ENCODE measurements at regions not wholly inside any gene's neighbourhood (a gene's known extent, or its start where the extent isn't known, plus 50 kb on each side); places are given as distances from the start of the nearest gene placed in this dataset.

DNA sequence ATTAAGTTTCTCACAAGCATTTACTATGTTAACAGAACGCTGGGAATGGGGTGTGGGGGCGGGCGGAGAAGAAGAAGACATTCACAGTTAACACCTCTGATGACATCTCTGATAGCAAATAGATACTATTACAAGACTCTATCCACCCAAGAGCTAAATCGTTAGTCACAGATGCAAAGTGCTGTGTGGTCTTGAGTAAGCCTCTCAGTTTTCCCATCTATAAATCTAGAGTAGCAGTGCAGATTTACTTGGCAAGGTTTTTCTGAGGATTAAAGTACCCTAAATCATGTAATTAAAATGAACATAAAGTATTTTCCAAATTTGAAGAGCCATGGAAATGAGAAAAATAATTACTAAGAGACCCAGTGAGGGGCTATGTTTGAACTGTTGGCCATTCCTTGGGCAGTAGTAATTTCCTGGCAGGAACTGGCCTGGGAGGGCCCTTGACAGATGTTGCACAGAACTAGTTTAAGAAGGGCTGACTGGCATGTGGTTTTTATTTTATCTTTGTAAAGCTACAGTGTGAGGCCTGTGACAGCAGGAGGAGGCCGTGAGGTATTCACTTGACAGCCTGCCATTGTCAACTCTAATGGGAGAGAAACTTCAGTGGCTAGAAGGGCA is 58.7 kb upstream of the APOBEC4 start (continued):
- TF ChIP-seq, protein P1, sequence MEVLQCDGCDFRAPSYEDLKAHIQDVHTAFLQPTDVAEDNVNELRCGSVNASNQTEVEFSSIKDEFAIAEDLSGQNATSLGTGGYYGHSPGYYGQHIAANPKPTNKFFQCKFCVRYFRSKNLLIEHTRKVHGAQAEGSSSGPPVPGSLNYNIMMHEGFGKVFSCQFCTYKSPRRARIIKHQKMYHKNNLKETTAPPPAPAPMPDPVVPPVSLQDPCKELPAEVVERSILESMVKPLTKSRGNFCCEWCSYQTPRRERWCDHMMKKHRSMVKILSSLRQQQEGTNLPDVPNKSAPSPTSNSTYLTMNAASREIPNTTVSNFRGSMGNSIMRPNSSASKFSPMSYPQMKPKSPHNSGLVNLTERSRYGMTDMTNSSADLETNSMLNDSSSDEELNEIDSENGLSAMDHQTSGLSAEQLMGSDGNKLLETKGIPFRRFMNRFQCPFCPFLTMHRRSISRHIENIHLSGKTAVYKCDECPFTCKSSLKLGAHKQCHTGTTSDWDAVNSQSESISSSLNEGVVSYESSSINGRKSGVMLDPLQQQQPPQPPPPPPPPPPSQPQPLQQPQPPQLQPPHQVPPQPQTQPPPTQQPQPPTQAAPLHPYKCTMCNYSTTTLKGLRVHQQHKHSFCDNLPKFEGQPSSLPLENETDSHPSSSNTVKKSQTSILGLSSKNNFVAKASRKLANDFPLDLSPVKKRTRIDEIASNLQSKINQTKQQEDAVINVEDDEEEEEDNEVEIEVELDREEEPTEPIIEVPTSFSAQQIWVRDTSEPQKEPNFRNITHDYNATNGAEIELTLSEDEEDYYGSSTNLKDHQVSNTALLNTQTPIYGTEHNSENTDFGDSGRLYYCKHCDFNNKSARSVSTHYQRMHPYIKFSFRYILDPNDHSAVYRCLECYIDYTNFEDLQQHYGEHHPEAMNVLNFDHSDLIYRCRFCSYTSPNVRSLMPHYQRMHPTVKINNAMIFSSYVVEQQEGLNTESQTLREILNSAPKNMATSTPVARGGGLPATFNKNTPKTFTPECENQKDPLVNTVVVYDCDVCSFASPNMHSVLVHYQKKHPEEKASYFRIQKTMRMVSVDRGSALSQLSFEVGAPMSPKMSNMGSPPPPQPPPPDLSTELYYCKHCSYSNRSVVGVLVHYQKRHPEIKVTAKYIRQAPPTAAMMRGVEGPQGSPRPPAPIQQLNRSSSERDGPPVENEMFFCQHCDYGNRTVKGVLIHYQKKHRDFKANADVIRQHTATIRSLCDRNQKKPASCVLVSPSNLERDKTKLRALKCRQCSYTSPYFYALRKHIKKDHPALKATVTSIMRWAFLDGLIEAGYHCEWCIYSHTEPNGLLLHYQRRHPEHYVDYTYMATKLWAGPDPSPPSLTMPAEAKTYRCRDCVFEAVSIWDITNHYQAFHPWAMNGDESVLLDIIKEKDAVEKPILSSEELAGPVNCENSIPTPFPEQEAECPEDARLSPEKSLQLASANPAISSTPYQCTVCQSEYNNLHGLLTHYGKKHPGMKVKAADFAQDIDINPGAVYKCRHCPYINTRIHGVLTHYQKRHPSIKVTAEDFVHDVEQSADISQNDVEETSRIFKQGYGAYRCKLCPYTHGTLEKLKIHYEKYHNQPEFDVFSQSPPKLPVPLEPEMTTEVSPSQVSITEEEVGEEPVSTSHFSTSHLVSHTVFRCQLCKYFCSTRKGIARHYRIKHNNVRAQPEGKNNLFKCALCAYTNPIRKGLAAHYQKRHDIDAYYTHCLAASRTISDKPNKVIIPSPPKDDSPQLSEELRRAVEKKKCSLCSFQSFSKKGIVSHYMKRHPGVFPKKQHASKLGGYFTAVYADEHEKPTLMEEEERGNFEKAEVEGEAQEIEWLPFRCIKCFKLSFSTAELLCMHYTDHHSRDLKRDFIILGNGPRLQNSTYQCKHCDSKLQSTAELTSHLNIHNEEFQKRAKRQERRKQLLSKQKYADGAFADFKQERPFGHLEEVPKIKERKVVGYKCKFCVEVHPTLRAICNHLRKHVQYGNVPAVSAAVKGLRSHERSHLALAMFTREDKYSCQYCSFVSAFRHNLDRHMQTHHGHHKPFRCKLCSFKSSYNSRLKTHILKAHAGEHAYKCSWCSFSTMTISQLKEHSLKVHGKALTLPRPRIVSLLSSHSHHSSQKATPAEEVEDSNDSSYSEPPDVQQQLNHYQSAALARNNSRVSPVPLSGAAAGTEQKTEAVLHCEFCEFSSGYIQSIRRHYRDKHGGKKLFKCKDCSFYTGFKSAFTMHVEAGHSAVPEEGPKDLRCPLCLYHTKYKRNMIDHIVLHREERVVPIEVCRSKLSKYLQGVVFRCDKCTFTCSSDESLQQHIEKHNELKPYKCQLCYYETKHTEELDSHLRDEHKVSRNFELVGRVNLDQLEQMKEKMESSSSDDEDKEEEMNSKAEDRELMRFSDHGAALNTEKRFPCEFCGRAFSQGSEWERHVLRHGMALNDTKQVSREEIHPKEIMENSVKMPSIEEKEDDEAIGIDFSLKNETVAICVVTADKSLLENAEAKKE (CRISPR knock-in tag; IDR thresholded peaks at IDR 0.05) = no peak
- no peak for TF ChIP-seq POLR2AphosphoS5 (IDR thresholded peaks at IDR 0.05; ENCODE audit: low read depth)

DNA sequence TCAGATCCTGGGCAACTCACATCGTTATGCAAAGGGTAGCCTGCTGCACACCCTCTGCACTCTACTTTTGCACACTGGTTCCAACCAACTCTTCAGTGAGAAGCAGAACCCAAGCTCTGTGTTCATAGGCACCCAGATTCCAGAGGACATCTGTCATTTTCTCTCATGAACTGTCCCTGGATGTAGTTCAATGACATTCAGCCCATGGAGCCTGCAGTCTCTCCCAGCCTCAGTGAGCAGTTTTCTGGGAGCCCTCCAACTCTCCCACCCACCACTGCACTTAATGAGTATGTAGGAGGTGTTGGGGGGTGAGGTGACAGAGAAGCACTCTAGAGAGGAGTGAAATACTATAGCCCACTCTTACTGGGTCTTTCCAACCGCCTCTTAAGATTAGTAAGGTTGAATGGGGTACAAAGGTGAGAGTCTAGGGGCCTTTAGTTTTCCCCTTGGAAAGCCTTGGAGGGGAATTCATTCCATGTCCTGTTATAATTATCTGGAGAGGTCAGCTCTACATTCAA is 58.1 kb upstream of the APOBEC4 start:
- no peak overlapping the region for H3K27ac Mint-ChIP-seq
- H2AFZ ChIP-seq = no peak overlapping the region
- no peaks in the 10 kb centered on the region for H3F3A ChIP-seq (replicated peaks; ENCODE audit: low read depth)
- H3K4me3 ChIP-seq = no peak overlapping the region
- no peak overlapping the region for H3K4me3 Mint-ChIP-seq
- ATAC-seq = no peak
- DNase-seq (ENCODE audit: low spot score) = no peak
- no peak overlapping the region for H3K4me2 ChIP-seq
- TF ChIP-seq CREB1 (CRISPR knock-in tag; IDR thresholded peaks at IDR 0.05; ENCODE audit: low read depth) (no peak), STAT1 (IDR thresholded peaks at IDR 0.05; ENCODE audit: unreplicated experiment) (no peak), ZNF331 (CRISPR knock-in tag; IDR thresholded peaks at IDR 0.05; ENCODE audit: low read depth) (no peak), EZH2phosphoT487 (IDR thresholded peaks at IDR 0.05; ENCODE audit: unreplicated experiment) (no peak)
- TF ChIP-seq, protein P1 (CRISPR knock-in tag; IDR thresholded peaks at IDR 0.05) = no peak
- TF ChIP-seq, protein P2, sequence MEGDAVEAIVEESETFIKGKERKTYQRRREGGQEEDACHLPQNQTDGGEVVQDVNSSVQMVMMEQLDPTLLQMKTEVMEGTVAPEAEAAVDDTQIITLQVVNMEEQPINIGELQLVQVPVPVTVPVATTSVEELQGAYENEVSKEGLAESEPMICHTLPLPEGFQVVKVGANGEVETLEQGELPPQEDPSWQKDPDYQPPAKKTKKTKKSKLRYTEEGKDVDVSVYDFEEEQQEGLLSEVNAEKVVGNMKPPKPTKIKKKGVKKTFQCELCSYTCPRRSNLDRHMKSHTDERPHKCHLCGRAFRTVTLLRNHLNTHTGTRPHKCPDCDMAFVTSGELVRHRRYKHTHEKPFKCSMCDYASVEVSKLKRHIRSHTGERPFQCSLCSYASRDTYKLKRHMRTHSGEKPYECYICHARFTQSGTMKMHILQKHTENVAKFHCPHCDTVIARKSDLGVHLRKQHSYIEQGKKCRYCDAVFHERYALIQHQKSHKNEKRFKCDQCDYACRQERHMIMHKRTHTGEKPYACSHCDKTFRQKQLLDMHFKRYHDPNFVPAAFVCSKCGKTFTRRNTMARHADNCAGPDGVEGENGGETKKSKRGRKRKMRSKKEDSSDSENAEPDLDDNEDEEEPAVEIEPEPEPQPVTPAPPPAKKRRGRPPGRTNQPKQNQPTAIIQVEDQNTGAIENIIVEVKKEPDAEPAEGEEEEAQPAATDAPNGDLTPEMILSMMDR (conservative IDR thresholded peaks at IDR 0.05; ENCODE audit: low read depth in 2 of 2) = no peak
- no peaks in the 10 kb centered on the region for H3K27me3 Mint-ChIP-seq (ENCODE audit: insufficient read depth, low read depth, poor library complexity)
- H3K27me3 ChIP-seq (ENCODE audit: insufficient read depth) = no peaks in the 10 kb centered on the region
- H3K79me2 ChIP-seq (replicated peaks; ENCODE audit: insufficient read depth) = no peaks in the 10 kb centered on the region
- no peaks in the 10 kb centered on the region for H3K4me1 Mint-ChIP-seq
- H4K20me1 ChIP-seq (replicated peaks; ENCODE audit: insufficient read depth) = no peaks in the 10 kb centered on the region
- no peaks in the 10 kb centered on the region for H3K9me3 Mint-ChIP-seq
- H3K36me3 Mint-ChIP-seq (ENCODE audit: low read depth) = no peaks in the 10 kb centered on the region
- no peaks in the 10 kb centered on the region for H3K36me3 ChIP-seq (ENCODE audit: insufficient read depth)
- no peaks in the 10 kb centered on the region for H3K4me1 ChIP-seq (ENCODE audit: insufficient read depth)
- H3K27ac ChIP-seq (ENCODE audit: low read depth) = no peak overlapping the region
- peaks cover 24% of the 10 kb centered on the region; the same call in 1 of the 2 replicates for H3K9me2 ChIP-seq (ENCODE audit: insufficient read depth)

Measured in GM23338 (cell line).